Spleen (tissue), 7 donors: ENCODE measurements at regions not wholly inside any gene's neighbourhood (a gene's known extent, or its start where the extent isn't known, plus 50 kb on each side); places are given as distances from the start of the nearest gene placed in this dataset.

Source experiments
- POLR2AphosphoS5 ChIP-seq, 3 donors: sonication (generic); formaldehyde crosslinking; IDR thresholded peaks; one replicate each; pipeline ENCODE4 v1.5.1; 2017; ENCODE audit warnings: antibody characterized with exemption in 3 of 3
- TF ChIP-seq, protein P1 (sequence below), 11 experiments: fragments of 200-600 bp in 7 of 11; fragments of 450-650 bp in 4 of 11; sonication (generic) in 4 of 11; IDR thresholded peaks in 8 of 11; conservative IDR thresholded peaks in 3 of 11; 1 replicate in 7 of 11; 2 replicates in 4 of 11; pipeline versions ENCODE4 v1.4.0 to v1.8.0; 2016 to 2021; ENCODE audit warnings: antibody characterized with exemption in 11 of 11, inconsistent platforms in 4 of 11, mild to moderate bottlenecking in 1 of 11
- donor health status: DM: no; HTN: no; CAD: no; lungs with moderate emphysema.
- donor health status: DM: no; HTN: no; CAD: no.
- donor health status: DM: no; HTN: no; CAD: no.

GRCh38 chr17:71677439-71677838 lies 443.4 kb upstream of the SOX9 start:
- TF ChIP-seq, protein P1, sequence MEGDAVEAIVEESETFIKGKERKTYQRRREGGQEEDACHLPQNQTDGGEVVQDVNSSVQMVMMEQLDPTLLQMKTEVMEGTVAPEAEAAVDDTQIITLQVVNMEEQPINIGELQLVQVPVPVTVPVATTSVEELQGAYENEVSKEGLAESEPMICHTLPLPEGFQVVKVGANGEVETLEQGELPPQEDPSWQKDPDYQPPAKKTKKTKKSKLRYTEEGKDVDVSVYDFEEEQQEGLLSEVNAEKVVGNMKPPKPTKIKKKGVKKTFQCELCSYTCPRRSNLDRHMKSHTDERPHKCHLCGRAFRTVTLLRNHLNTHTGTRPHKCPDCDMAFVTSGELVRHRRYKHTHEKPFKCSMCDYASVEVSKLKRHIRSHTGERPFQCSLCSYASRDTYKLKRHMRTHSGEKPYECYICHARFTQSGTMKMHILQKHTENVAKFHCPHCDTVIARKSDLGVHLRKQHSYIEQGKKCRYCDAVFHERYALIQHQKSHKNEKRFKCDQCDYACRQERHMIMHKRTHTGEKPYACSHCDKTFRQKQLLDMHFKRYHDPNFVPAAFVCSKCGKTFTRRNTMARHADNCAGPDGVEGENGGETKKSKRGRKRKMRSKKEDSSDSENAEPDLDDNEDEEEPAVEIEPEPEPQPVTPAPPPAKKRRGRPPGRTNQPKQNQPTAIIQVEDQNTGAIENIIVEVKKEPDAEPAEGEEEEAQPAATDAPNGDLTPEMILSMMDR (IDR thresholded peaks at IDR 0.05 in 8 of 11, conservative IDR thresholded peaks at IDR 0.05 in 3 of 11) = no peak
- no peak for TF ChIP-seq POLR2AphosphoS5 (IDR thresholded peaks at IDR 0.05)
